ENCODE measurements at regions not wholly inside any gene's neighbourhood (a gene's known extent, or its start where the extent isn't known, plus 50 kb on each side); places are given as distances from the start of the nearest gene placed in this dataset.

GRCh38 chr4:111802191-111802590, 343.1 kb upstream of the FAM241A start:
- no peaks in the 10 kb centered on the region for H3K9me3 Mint-ChIP-seq (ENCODE audit: insufficient read depth)
- H3K9ac ChIP-seq (ENCODE audit: low read length): no peak overlapping the region
- no peak overlapping the region for H2AFZ ChIP-seq (ENCODE audit: insufficient read depth, low read depth, low read length, poor library complexity, severe bottlenecking)
- ChIA-PET CTCF (no interaction called here), POLR2A (no interaction called here)
- ATAC-seq (ENCODE audit: low read depth) (no peak), DNase-seq (no peak)
- intact Hi-C loops (cut with micrococcal nuclease): no loop called here
- TF ChIP-seq EZH2 (IDR thresholded peaks at IDR 0.05; ENCODE audit: borderline replicate concordance, insufficient read depth, low read depth, low read length, poor library complexity, severe bottlenecking) (no peak), CTCF (IDR thresholded peaks at IDR 0.05) (no peak)
- H3K27me3 ChIP-seq (replicated peaks in 1 of 4; ENCODE audit: control extremely low read depth in 1 of 4, control insufficient read depth in 3 of 4, insufficient read depth in 4 of 4, low read length in 3 of 4): no peaks in the 10 kb centered on the region
- no peak overlapping the region for H3K4me3 ChIP-seq (ENCODE audit: control extremely low read depth in 1 of 5, extremely low read depth in 1 of 5, insufficient read depth in 1 of 5, low read depth in 2 of 5, low read length in 4 of 5)
- H3K4me1 Mint-ChIP-seq: no peaks in the 10 kb centered on the region
- H3K4me3 Mint-ChIP-seq: no peak overlapping the region
- H3K27ac Mint-ChIP-seq: no peak overlapping the region
- WGBS (ENCODE audit: insufficient coverage): no CpG with 5 or more reads among the region's 3 CpGs
- no peaks in the 10 kb centered on the region for H3K27me3 Mint-ChIP-seq
- H3K27ac ChIP-seq (ENCODE audit: low read length in 2 of 2): no peak overlapping the region
- no peak overlapping the region for H3K4me2 ChIP-seq (replicated peaks; ENCODE audit: low read depth, low read length, poor library complexity, severe bottlenecking)
- no peaks in the 10 kb centered on the region for H3K9me3 ChIP-seq (ENCODE audit: control extremely low read depth in 1 of 3, control insufficient read depth in 2 of 3, insufficient read depth in 1 of 3, low read length in 2 of 3)
- no peaks in the 10 kb centered on the region for H3K79me2 ChIP-seq (ENCODE audit: control insufficient read depth, insufficient read depth, low read length)
- no peaks in the 10 kb centered on the region for H4K20me1 ChIP-seq (ENCODE audit: control insufficient read depth, insufficient read depth, low read length, poor library complexity, severe bottlenecking)
- no peaks in the 10 kb centered on the region for H3K36me3 ChIP-seq (replicated peaks in 1 of 2; ENCODE audit: control extremely low read depth in 1 of 2, control insufficient read depth in 1 of 2, extremely low read depth in 1 of 2, insufficient read depth in 2 of 2, low read length in 1 of 2)
- H3K4me1 ChIP-seq (ENCODE audit: control insufficient read depth in 2 of 2, insufficient read depth in 2 of 2, low read length in 2 of 2): no peaks in the 10 kb centered on the region

GRCh38 chr4:111806331-111806730, 338.9 kb upstream of the FAM241A start:
- Mint-ChIP-seq H3K9me3 (ENCODE audit: insufficient read depth) (no peaks in the 10 kb centered on the region), H3K27ac (no peak overlapping the region), H3K27me3 (no peaks in the 10 kb centered on the region), H3K4me1 (no peaks in the 10 kb centered on the region), H3K4me3 (no peak overlapping the region)
- TF ChIP-seq EZH2 (IDR thresholded peaks at IDR 0.05; ENCODE audit: borderline replicate concordance, insufficient read depth, low read depth, low read length, poor library complexity, severe bottlenecking): no peak
- intact Hi-C loops (cut with micrococcal nuclease): no loop called here
- POLR2A ChIA-PET: no interaction called here
- Histone ChIP-seq H3K9ac (ENCODE audit: low read length) (no peak overlapping the region), H2AFZ (ENCODE audit: insufficient read depth, low read depth, low read length, poor library complexity, severe bottlenecking) (no peak overlapping the region), H3K4me1 (ENCODE audit: control insufficient read depth in 2 of 2, insufficient read depth in 2 of 2, low read length in 2 of 2) (no peaks in the 10 kb centered on the region), H3K27ac (ENCODE audit: low read length in 2 of 2) (no peak overlapping the region), H3K9me3 (ENCODE audit: control extremely low read depth in 1 of 3, control insufficient read depth in 2 of 3, insufficient read depth in 1 of 3, low read length in 2 of 3) (peaks cover 0 to 3% (median 0%) of the 10 kb centered on the region in 3 donors), H4K20me1 (ENCODE audit: control insufficient read depth, insufficient read depth, low read length, poor library complexity, severe bottlenecking) (no peaks in the 10 kb centered on the region), H3K27me3 (replicated peaks in 1 of 4; ENCODE audit: control extremely low read depth in 1 of 4, control insufficient read depth in 3 of 4, insufficient read depth in 4 of 4, low read length in 3 of 4) (no peaks in the 10 kb centered on the region), H3K4me3 (ENCODE audit: control extremely low read depth in 1 of 5, extremely low read depth in 1 of 5, insufficient read depth in 1 of 5, low read depth in 2 of 5, low read length in 4 of 5) (no peak overlapping the region), H3K79me2 (ENCODE audit: control insufficient read depth, insufficient read depth, low read length) (no peaks in the 10 kb centered on the region), H3K4me2 (replicated peaks; ENCODE audit: low read depth, low read length, poor library complexity, severe bottlenecking) (no peak overlapping the region), H3K36me3 (replicated peaks in 1 of 2; ENCODE audit: control extremely low read depth in 1 of 2, control insufficient read depth in 1 of 2, extremely low read depth in 1 of 2, insufficient read depth in 2 of 2, low read length in 1 of 2) (no peaks in the 10 kb centered on the region)
- CTCF ChIA-PET: no interaction called here
- 88% methylated on average over 4 of the region's 5 CpGs for WGBS (ENCODE audit: insufficient coverage)
- no peak for DNase-seq
- no peak for ATAC-seq (ENCODE audit: low read depth)

All from B cell (primary cell).